ENCODE measurements at regions not wholly inside any gene's neighbourhood (a gene's known extent, or its start where the extent isn't known, plus 50 kb on each side); places are given as distances from the start of the nearest gene placed in this dataset.

GRCh38 chr4:155591738-155592143 lies 74.9 kb upstream of the GUCY1A1 start:
- H3K27me3 ChIP-seq = no peaks in the 10 kb centered on the region
- TF ChIP-seq, protein P1, sequence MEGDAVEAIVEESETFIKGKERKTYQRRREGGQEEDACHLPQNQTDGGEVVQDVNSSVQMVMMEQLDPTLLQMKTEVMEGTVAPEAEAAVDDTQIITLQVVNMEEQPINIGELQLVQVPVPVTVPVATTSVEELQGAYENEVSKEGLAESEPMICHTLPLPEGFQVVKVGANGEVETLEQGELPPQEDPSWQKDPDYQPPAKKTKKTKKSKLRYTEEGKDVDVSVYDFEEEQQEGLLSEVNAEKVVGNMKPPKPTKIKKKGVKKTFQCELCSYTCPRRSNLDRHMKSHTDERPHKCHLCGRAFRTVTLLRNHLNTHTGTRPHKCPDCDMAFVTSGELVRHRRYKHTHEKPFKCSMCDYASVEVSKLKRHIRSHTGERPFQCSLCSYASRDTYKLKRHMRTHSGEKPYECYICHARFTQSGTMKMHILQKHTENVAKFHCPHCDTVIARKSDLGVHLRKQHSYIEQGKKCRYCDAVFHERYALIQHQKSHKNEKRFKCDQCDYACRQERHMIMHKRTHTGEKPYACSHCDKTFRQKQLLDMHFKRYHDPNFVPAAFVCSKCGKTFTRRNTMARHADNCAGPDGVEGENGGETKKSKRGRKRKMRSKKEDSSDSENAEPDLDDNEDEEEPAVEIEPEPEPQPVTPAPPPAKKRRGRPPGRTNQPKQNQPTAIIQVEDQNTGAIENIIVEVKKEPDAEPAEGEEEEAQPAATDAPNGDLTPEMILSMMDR (IDR thresholded peaks at IDR 0.05) = no peak

GRCh38 chr4:155590796-155591585 lies 75.7 kb upstream of the GUCY1A1 start:
- no peaks in the 10 kb centered on the region for H3K27me3 ChIP-seq
- H3K27ac ChIP-seq = no peak overlapping the region
- H3K9me3 ChIP-seq = no peaks in the 10 kb centered on the region
- no peaks in the 10 kb centered on the region for H3K4me1 ChIP-seq (ENCODE audit: control insufficient read depth in 1 of 2, insufficient read depth in 1 of 2, low read depth in 1 of 2, low read length in 1 of 2)
- no peak overlapping the region for H3K4me3 ChIP-seq (ENCODE audit: low read depth in 1 of 2, low read length in 1 of 2)
- H3K36me3 ChIP-seq = no peaks in the 10 kb centered on the region
- TF ChIP-seq, protein P1 (IDR thresholded peaks at IDR 0.05) = no peak

More at GRCh38 chr4:155591738-155592143, 74.9 kb upstream of the GUCY1A1 start:
- Histone ChIP-seq H3K36me3 (no peaks in the 10 kb centered on the region), H3K27ac (no peak overlapping the region), H3K9me3 (no peaks in the 10 kb centered on the region), H3K4me1 (ENCODE audit: control insufficient read depth in 1 of 2, insufficient read depth in 1 of 2, low read depth in 1 of 2, low read length in 1 of 2) (no peaks in the 10 kb centered on the region), H3K4me3 (ENCODE audit: low read depth in 1 of 2, low read length in 1 of 2) (no peak overlapping the region)

GRCh38 chr4:155588437-155588836 lies 78.2 kb upstream of the GUCY1A1 start:
- Histone ChIP-seq H3K4me3 (ENCODE audit: low read depth in 1 of 2, low read length in 1 of 2) (no peak overlapping the region), H3K4me1 (ENCODE audit: control insufficient read depth in 1 of 2, insufficient read depth in 1 of 2, low read depth in 1 of 2, low read length in 1 of 2) (no peaks in the 10 kb centered on the region), H3K27me3 (no peaks in the 10 kb centered on the region), H3K27ac (no peak overlapping the region), H3K9me3 (no peaks in the 10 kb centered on the region), H3K36me3 (no peaks in the 10 kb centered on the region)
- TF ChIP-seq, protein P1 (IDR thresholded peaks at IDR 0.05) = no peak

GRCh38 chr4:155587766-155588165 lies 78.9 kb upstream of the GUCY1A1 start:
- Histone ChIP-seq H3K4me1 (ENCODE audit: control insufficient read depth in 1 of 2, insufficient read depth in 1 of 2, low read depth in 1 of 2, low read length in 1 of 2) (no peaks in the 10 kb centered on the region), H3K27me3 (no peaks in the 10 kb centered on the region), H3K36me3 (no peaks in the 10 kb centered on the region), H3K9me3 (no peaks in the 10 kb centered on the region), H3K4me3 (ENCODE audit: low read depth in 1 of 2, low read length in 1 of 2) (no peak overlapping the region), H3K27ac (no peak overlapping the region)
- TF ChIP-seq, protein P1 (IDR thresholded peaks at IDR 0.05) = no peak

GRCh38 chr4:155582971-155583437 lies 83.6 kb upstream of the GUCY1A1 start:
- TF ChIP-seq, protein P1 (IDR thresholded peaks at IDR 0.05) = no peak
- H3K27ac ChIP-seq = no peak overlapping the region
- no peaks in the 10 kb centered on the region for H3K36me3 ChIP-seq
- H3K4me1 ChIP-seq (ENCODE audit: control insufficient read depth in 1 of 2, insufficient read depth in 1 of 2, low read depth in 1 of 2, low read length in 1 of 2) = no peaks in the 10 kb centered on the region
- H3K4me3 ChIP-seq (ENCODE audit: low read depth in 1 of 2, low read length in 1 of 2) = no peak overlapping the region
- no peaks in the 10 kb centered on the region for H3K9me3 ChIP-seq
- H3K27me3 ChIP-seq = no peaks in the 10 kb centered on the region
